IPS DF 6.9 (cell line): ENCODE measurements at regions not wholly inside any gene's neighbourhood (a gene's known extent, or its start where the extent isn't known, plus 50 kb on each side); places are given as distances from the start of the nearest gene placed in this dataset.

Experiments
- DNase-seq: peaks from one replicate; pipeline ENCODE4 v3.0.0-alpha.2; 2013; ENCODE audit warnings: low read depth, low spot score
- H3K27ac ChIP-seq: one replicate; pipeline ENCODE4 v1.5.1; 2013; ENCODE audit warnings: low read length, control low read depth
- H3K27me3 ChIP-seq: 2 replicates; pipeline ENCODE4 v1.6.1; 2013; ENCODE audit warnings: mild to moderate bottlenecking, low read length; ENCODE audit not compliant: control insufficient read depth, insufficient read depth
- H3K36me3 ChIP-seq: 2 replicates; pipeline ENCODE4 v1.6.1; 2013; ENCODE audit warnings: low read length; ENCODE audit not compliant: control insufficient read depth, insufficient read depth
- H3K4me1 ChIP-seq: 2 replicates; pipeline ENCODE4 v1.6.1; 2013; ENCODE audit warnings: low read length; ENCODE audit not compliant: control insufficient read depth, insufficient read depth
- H3K4me3 ChIP-seq: 2 replicates; pipeline ENCODE4 v1.5.1; 2013; ENCODE audit warnings: mild to moderate bottlenecking, low read length
- H3K9me3 ChIP-seq: 2 replicates; pipeline ENCODE4 v1.6.1; 2013; ENCODE audit warnings: low read length, inconsistent platforms; ENCODE audit not compliant: control insufficient read depth, insufficient read depth
- WGBS: extraction: QIAGEN DNeasy Blood & Tissue Kit; methylation state at CpG from one replicate; pipeline ENCODE4 v1.1.7; 2013; ENCODE audit warnings: mixed read lengths, missing lambda C conversion rate; ENCODE audit not compliant: insufficient read length, insufficient coverage; 5-methylcytosine and 5-hydroxymethylcytosine counted together

GRCh38 chr4:175947117-175947722 lies 118.4 kb upstream of the WDR17 start:
- no peak overlapping the region for H3K4me3 ChIP-seq
- no CpG with 5 or more reads among the region's 4 CpGs for WGBS
- no peaks in the 10 kb centered on the region for H3K36me3 ChIP-seq
- no peaks in the 10 kb centered on the region for H3K9me3 ChIP-seq
- H3K27ac ChIP-seq = no peak overlapping the region
- no peak for DNase-seq
- H3K27me3 ChIP-seq = no peaks in the 10 kb centered on the region
- H3K4me1 ChIP-seq = no peaks in the 10 kb centered on the region

DNA sequence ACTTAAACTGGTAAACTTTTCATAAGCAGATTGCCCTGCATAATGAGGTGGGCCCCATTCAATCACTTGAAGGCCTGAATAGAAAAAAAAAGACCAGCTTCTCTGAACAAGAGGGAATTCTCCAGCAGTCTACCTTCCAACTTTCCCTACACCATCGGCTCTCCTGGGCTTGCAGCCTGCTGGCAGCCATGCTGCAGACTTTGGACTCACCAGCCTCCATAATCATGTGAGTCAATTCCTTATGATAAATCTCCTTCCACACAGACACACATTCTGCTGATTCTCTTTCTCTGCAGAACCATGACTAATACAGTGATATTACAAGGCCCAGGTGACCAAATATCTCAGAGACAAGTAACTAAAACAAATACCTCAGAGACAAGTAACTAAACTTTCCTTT lies 113.8 kb upstream of the WDR17 start:
- H3K27ac ChIP-seq = no peak overlapping the region
- no peaks in the 10 kb centered on the region for H3K36me3 ChIP-seq
- DNase-seq = no peak
- H3K4me1 ChIP-seq = no peaks in the 10 kb centered on the region
- H3K9me3 ChIP-seq = no peaks in the 10 kb centered on the region
- no CpG with 5 or more reads among the region's 1 CpG for WGBS
- no peak overlapping the region for H3K4me3 ChIP-seq
- no peaks in the 10 kb centered on the region for H3K27me3 ChIP-seq

DNA sequence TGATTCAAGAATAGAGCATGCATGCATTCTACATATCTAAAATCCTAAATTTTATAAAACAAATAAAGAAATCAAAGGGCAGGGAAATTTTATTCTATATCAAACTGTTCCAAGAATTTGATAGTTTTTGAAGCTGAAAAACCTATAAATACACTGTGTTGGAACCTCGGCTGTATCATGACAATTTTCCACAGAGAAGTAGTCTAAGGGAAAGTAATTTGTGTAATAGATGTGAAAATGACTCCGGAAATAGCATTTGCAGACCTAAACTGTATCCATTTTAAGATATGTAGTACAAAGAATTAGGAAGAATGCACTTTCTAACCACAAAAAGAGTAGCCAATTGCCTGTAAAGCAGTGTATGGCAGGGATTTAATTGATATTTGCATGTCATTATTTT lies 112.5 kb upstream of the WDR17 start:
- no CpG with 5 or more reads among the region's 2 CpGs for WGBS
- H3K36me3 ChIP-seq = no peaks in the 10 kb centered on the region

DNA sequence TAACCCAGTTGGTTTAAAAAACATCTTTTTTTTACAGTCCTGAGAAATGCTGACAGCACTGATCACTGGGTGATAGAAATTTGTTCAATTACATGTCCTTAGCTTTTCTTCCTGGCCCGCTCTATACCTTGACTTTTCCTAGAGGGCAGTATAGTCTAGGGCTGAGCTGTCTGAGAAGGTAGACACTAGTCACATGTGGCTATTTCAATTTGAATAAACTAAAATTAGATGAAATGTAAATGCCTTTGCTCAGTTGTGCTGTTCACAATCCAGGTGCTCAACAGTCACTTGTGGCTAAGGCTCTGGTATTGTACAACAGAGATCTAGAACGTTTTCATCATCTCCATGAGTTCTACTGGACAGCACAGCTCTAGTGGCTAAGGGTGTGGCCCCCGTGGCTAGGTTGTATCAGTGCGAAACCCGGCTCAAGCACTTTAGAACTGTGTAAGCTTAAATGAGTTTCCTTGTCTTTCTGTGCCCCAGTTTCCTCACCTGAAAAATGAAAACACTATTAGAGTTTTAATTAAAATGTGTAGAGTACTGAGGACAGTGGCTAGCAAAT lies 111.6 kb upstream of the WDR17 start:
- no peaks in the 10 kb centered on the region for H3K36me3 ChIP-seq
- WGBS = no CpG with 5 or more reads among the region's 5 CpGs
- no peak overlapping the region for H3K27ac ChIP-seq

More for the DNA sequence above, 112.5 kb upstream of the WDR17 start:
- no peak for DNase-seq
- Histone ChIP-seq H3K27me3 (no peaks in the 10 kb centered on the region), H3K4me3 (no peak overlapping the region), H3K9me3 (no peaks in the 10 kb centered on the region), H3K27ac (no peak overlapping the region), H3K4me1 (no peaks in the 10 kb centered on the region)

DNA sequence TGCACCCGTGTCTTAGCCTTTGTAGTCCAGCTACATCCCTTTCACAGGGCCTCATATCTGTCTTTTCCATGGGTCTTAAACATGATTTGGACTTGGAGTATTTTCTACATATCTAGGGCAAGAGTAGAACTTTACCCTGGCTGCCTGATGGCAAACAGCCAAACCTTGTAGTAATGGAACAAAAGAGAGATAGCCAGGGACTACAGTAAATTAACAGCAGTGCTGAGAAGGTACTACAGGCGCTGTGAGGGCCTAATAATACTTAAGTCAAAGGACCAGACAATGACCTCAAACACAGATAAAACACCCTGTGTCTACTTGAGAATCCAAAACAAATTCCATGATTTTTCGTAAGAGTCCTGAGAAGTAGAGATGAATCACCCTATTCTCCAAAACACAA lies 111.0 kb upstream of the WDR17 start:
- WGBS = no CpG with 5 or more reads among the region's 3 CpGs
- H3K36me3 ChIP-seq = no peaks in the 10 kb centered on the region
- no peak overlapping the region for H3K4me3 ChIP-seq
- no peak for DNase-seq
- no peaks in the 10 kb centered on the region for H3K4me1 ChIP-seq
- no peaks in the 10 kb centered on the region for H3K27me3 ChIP-seq
- no peaks in the 10 kb centered on the region for H3K9me3 ChIP-seq
- no peak overlapping the region for H3K27ac ChIP-seq

More for the DNA sequence above, 111.6 kb upstream of the WDR17 start:
- Histone ChIP-seq H3K9me3 (no peaks in the 10 kb centered on the region), H3K4me1 (no peaks in the 10 kb centered on the region), H3K4me3 (no peak overlapping the region), H3K27me3 (no peaks in the 10 kb centered on the region)
- no peak for DNase-seq

GRCh38 chr4:175961604-175962003 lies 104.0 kb upstream of the WDR17 start:
- Histone ChIP-seq H3K4me1 (no peaks in the 10 kb centered on the region), H3K27me3 (no peaks in the 10 kb centered on the region), H3K36me3 (no peaks in the 10 kb centered on the region), H3K4me3 (no peak overlapping the region), H3K27ac (no peak overlapping the region), H3K9me3 (no peaks in the 10 kb centered on the region)
- no CpG with 5 or more reads among the region's 4 CpGs for WGBS
- no peak for DNase-seq

- H3K4me3 ChIP-seq = no peak overlapping the region
- H3K27ac ChIP-seq = no peak overlapping the region
- H3K36me3 ChIP-seq = no peaks in the 10 kb centered on the region
- DNase-seq = no peak
- no peaks in the 10 kb centered on the region for H3K27me3 ChIP-seq
- 100% methylated on average over 2 of the region's 3 CpGs for WGBS
- no peaks in the 10 kb centered on the region for H3K9me3 ChIP-seq
- 0 out of 2 replicates have a peak, but pooled peaks cover 2% of the 10 kb centered on the region for H3K4me1 ChIP-seq
Measured at GRCh38 chr4:175970072-175970471, 95.6 kb upstream of the WDR17 start.

GRCh38 chr4:175970724-175971123 lies 94.9 kb upstream of the WDR17 start:
- Histone ChIP-seq H3K4me1 (0 out of 2 replicates have a peak, but pooled peaks cover 2% of the 10 kb centered on the region), H3K4me3 (no peak overlapping the region), H3K27me3 (no peaks in the 10 kb centered on the region), H3K9me3 (no peaks in the 10 kb centered on the region), H3K27ac (no peak overlapping the region), H3K36me3 (no peaks in the 10 kb centered on the region)
- no peak for DNase-seq
- no CpG with 5 or more reads among the region's 8 CpGs for WGBS

DNA sequence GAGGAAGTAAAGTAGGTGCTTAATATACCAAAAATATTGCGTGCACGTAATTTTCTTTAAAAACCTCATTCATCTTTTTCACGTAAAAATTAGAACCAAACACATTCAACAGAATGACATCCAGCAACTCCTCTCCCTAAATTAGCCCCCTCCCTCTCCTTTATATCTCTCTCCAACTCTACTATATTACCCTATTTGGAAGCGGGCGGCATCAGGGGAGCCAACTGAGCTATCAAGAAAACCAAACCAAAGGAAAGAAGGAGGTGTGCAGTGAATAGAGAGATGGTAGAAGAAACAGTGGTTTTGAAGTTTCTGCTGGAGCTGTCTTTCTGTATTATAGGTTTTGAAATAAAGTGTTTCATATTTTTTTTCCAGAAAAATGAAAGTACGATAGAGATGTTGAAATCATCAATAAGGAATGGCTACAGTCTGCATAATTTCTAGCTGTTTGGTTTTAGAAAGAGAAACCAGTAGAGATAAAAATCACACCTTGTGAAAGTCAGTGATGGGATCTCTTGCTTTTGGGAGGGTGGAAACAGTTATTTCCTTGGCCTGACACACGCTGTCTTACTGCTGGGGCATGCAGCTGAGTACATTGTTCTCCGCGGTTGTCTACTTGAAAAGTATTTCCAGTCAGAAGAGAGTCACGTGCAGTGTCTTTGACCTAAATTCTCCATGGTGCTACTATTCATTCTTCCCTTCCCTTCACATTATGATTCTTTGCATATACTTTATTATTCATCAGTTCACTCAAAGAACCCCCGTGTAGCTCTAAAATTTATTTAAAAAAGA lies 94.1 kb upstream of the WDR17 start:
- Histone ChIP-seq H3K27ac (no peak overlapping the region), H3K4me3 (no peak overlapping the region), H3K27me3 (no peaks in the 10 kb centered on the region), H3K9me3 (no peaks in the 10 kb centered on the region), H3K36me3 (no peaks in the 10 kb centered on the region), H3K4me1 (0 out of 2 replicates have a peak, but pooled peaks cover 2% of the 10 kb centered on the region)
- WGBS = 100% methylated on average over 3 of the region's 11 CpGs
- DNase-seq = no peak

DNA sequence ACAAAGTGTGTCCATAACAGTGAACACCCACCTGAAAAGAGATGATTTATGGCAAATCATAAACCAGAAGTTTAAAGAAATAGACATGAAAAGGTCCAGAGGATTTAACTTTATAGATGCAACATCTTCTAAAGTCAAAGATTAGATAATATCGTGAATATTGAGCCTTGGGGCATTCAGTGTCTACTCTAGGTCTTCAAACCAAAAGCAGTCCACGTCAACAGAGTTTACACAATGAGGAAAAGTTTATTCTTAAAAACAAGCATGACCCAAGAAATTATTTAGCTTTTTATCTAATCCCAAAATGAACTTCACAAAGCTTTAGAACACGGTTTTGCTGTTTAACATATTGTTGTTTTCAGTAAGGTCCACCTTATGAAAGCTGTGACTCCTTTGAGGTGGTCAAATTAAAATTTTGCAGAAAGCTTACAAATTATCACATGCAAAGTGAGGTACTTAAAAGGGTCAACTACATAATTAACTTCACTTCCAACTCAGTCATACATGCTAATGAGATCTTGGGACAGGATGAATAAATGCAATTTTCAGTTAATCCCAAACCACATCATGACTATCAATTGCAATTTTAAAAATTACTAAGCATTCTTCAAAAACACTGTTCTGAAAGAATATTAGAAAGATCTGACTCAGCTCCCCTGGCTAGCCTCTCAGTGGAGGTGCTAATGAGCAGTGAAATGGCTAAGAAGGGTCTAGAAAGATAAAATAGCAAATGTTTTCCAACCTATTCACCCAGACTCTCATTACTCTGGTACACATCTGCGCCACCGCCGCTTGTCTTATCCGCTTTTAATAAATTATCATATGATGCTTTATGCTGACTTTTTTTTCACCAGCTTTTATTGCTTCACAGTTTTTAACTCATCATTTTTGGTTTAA lies 92.4 kb upstream of the WDR17 start:
- WGBS = no CpG with 5 or more reads among the region's 7 CpGs
- DNase-seq = no peak
- Histone ChIP-seq H3K27me3 (no peaks in the 10 kb centered on the region), H3K27ac (no peak overlapping the region), H3K9me3 (no peaks in the 10 kb centered on the region), H3K36me3 (no peaks in the 10 kb centered on the region), H3K4me3 (no peak overlapping the region), H3K4me1 (0 out of 2 replicates have a peak, but pooled peaks cover 2% of the 10 kb centered on the region)
